GM18517 (cell line): ENCODE measurements at regions not wholly inside any gene's neighbourhood (a gene's known extent, or its start where the extent isn't known, plus 50 kb on each side); places are given as distances from the start of the nearest gene placed in this dataset.

ENCODE experiments used
- ATAC-seq: cut with Tn5 transposase; IDR thresholded peaks from one replicate; pipeline ENCODE4 v1.9.1; 2021; ENCODE audit warnings: mild to moderate bottlenecking, moderate library complexity; ENCODE audit not compliant: unreplicated experiment

GRCh38 chr12:18207266-18207665 is 54.1 kb upstream of the PIK3C2G start:
- no peak for ATAC-seq

GRCh38 chr12:18206198-18206597 is 55.1 kb upstream of the PIK3C2G start:
- no peak for ATAC-seq

- no peak for ATAC-seq
These were observed 57.3 kb upstream of the PIK3C2G start for GRCh38 chr12:18204053-18204452.

DNA sequence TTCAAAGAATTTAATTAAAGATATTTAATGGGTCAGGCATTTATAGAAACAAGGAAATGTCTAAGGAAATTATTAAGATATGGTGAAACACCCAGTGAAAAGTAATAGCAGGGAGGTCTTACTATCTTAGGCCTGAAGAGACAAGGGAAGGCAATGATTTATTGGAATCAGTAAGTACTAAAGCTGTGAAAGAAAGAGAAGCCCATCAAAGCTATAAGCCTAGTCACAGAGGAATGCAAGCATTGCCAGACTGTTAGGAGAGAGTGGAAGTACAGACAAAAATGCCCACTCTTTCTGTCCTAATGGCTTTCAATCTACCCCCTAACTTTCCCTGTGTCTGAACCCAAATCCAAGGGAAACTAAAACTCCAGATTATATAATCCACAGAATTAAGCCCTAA is 69.2 kb upstream of the PIK3C2G start:
- ATAC-seq, result no peak

DNA sequence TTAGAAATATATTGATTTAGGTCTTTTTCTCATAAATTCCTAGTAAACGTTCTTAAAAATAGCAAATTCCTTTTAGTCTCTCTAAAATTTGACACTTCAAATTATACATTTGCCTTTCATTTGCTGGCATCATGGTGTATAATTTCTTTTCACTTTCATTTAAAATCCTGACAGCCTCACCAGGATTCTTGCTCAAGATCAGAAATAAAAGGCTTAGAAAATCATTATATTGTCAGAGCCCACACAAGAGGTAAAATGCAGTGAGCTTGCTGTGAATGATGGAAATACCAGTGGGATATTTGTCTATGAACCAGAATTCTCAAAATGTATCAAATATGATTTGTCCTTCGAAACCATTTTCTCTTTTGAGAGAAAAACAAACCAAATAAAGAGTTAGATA is 78.2 kb upstream of the PIK3C2G start:
- no peak for ATAC-seq

DNA sequence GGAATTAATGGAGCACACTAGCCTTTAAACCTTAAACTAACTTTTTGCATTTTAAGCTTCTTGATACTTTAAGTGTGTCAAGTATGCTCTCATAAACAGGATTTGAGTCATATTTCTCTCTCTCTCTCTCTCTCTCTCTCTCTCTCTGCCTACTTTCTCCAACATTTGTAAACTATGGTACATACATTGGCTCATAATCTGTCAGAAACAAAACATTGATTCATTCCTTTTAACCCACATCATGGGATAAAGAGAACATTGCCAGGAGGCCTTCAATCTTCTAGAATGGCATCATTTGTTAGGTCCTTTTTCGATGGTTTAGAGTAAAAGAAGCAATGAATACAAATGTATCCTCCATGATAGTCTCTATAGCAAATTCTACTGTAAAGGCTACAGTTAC is 81.6 kb upstream of the RERGL start:
- no peak for ATAC-seq

GRCh38 chr12:18168016-18168415 is 78.0 kb upstream of the RERGL start:
- no peak for ATAC-seq

GRCh38 chr12:18165889-18166288 is 75.9 kb upstream of the RERGL start:
- peak; percentile 42 for ATAC-seq

DNA sequence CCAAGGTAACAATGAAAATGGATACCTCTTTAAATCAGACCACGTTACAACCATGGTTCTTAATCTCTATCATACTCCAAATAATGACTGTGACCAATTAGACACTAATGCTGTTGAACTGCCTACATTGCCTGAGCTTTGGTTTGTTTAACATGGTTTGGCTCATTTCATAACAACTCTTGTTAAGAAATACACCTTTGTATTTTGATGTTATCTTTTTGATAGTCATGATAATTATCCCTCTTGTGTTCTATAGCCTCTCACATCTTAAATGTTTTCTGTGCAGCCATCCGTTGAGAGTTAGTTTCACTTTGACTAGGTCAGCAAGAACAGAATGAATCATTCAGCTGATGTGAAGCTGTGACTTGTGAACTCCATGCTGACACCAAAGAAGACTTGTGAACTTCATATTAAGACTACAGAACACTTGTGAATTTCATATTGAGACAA is 75.5 kb upstream of the RERGL start:
- peak; percentile 99 for ATAC-seq

DNA sequence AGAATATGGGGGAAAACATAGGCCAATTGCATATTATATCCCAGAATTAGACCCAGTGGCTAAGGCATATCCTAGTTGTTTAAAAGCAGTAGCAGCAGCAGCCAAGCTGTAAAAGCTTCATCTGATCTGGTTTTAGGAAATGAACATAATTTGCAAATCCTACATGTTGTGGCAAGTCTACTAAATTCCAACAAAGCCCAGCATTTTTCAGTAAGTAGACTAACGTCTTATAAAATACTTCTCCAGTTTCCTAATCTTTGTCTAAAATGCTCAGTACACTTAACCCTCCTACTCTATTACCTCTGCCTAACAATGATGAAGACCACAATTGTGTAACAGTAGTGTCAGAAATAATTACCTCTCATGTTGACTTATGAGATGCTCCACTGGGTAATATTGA is 70.9 kb upstream of the RERGL start:
- ATAC-seq, result no peak

- no peak for ATAC-seq
These were observed 69.0 kb upstream of the RERGL start for GRCh38 chr12:18158774-18159557.

- ATAC-seq, result no peak
These were observed 63.8 kb upstream of the RERGL start for GRCh38 chr12:18153826-18154225.

DNA sequence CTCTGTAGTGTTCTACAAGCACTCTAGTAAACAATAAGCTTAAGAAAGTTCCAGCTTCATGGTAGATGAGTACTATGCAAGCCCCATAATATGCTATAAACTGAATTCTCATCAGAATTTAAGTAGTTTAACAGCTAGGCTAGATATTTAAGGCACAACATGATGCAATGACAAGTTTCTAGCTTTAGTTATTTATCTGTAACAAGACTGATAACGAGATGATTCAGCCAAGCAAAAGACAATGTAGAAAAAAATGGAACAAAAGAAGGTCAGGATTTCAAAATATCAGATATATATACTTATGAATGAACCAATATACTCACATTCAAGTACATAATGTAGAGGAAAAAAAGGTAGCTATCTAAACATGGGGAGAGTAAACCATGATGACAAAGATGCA is 61.0 kb upstream of the RERGL start:
- no peak for ATAC-seq

- ATAC-seq, result no peak
These were observed 59.0 kb upstream of the RERGL start for GRCh38 chr12:18148961-18149360.

GRCh38 chr12:18146363-18146762 is 56.4 kb upstream of the RERGL start:
- ATAC-seq, result no peak

DNA sequence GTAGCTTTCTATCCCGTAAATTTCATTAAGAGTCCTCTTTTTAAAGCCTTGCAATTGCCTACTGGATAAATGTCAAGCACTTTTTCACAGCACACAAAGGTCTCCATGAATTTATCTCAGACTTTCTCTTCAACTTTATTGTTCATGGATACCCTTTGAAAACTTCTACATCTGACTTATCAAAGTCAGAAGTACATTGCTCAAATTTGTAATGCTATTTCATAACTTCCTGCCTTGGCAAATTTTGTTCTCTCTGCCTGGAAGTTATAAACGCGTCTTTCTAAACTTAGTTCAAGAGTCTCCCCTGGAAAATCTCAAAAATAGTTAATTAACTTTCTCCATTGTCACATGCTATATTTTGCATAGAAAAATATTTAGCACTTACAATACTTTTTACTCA is 55.9 kb upstream of the RERGL start:
- no peak for ATAC-seq

DNA sequence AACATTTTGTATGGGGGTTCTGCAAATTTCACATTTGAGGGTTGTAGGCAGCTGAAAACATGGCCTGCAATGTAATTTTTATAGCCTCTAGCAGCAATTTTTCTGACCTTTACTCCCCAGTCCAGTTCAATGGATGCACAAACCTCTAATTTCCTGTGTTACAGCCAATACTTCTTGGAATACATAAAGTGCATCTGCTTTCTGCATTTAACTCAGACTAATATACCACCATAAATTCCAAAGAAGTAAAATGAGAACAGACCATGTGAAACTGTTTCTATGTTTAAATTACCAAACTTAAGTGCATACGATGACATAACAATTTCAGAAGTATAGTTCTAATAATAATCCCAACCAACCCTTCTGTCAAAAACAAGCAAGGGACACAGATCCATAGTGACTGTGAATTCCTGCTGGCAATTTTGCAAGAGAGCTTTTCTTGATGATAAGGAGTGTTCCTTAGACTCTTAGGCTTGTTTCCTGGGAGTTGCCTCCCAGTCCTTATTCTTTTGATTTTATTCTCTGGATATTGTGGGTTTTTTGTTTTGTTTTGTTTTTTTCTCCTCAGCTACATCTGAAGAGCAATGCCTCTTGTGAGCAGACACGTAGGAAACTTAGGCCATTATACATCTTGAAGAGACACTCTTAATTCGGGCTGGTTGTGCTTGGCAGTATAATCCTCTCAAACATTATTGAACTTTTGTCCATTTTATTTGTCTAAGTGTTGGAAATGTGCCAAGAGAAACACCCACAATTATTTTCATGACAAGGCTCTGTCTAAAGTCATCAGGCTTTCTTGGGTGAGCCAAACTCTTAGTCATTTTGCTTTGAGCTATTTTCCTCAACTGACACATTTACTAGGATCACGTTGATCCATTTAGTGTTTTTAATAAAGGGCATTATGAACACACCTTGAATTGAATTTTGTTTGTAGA is 51.3 kb upstream of the RERGL start:
- no peak for ATAC-seq

DNA sequence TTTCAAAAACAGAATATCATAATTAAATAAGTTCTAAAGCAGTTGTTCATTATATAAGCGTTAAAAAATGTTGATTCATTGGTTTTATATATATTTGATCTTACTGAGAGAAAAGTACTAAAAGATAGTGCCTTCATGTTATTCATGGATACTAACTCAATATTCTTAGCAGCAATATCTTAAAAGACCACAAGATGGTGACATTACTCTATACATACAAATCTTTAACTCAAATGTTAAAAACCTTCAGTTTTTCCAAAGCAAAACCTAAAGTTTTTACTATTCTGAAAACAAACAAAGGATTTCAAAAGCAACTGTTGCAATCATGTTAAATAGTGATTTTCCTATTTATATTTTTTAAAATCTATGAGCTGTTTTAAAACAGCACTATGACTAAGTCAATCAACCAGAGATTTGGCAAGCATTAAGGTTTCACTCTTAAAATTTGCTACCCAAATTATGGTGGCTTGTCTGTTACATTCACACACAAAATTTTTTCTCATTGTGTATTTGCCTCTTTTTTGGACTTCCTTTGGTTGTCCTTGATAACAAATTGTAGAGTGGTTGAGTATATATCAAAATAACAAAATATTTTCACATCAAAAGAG is 50.1 kb upstream of the RERGL start:
- no peak for ATAC-seq
